Ovary (tissue), 7 donors: ENCODE measurements at regions not wholly inside any gene's neighbourhood (a gene's known extent, or its start where the extent isn't known, plus 50 kb on each side); places are given as distances from the start of the nearest gene placed in this dataset.
"Not testable (repeated sequence)": the region's sequence is repeated elsewhere in the genome, so short reads cannot be mapped to it uniquely, and the experiment has no call there.

ENCODE experiments used
- DNase-seq, 5 donors: peaks; one replicate each; pipeline ENCODE4 v3.0.0-alpha.2; 2019 to 2020
- H3K27ac ChIP-seq, 2 donors: fragments of 200-600 bp; one replicate each; pipeline versions ENCODE4 v1.5.1 to v1.8.0; 2019 to 2022
- H3K27me3 ChIP-seq: fragments of 200-600 bp; one replicate; pipeline ENCODE4 v1.8.0; 2022
- H3K36me3 ChIP-seq: fragments of 200-600 bp; sonication (generic); one replicate; pipeline ENCODE4 v1.5.1; 2019
- H3K4me1 ChIP-seq: one replicate; pipeline ENCODE4 v1.8.1; 2013; ENCODE audit warnings: mild to moderate bottlenecking, moderate library complexity; ENCODE audit not compliant: insufficient read depth
- H3K4me3 ChIP-seq: fragments of 200-600 bp; sonication (generic); one replicate; pipeline ENCODE4 v1.5.1; 2017
- H3K9me3 ChIP-seq, 2 donors: fragments of 200-600 bp in 1 of 2; sonication (generic) in 1 of 2; one replicate each; pipeline versions ENCODE4 v1.5.1 to v1.8.1; 2013 to 2019; ENCODE audit warnings: mild to moderate bottlenecking in 1 of 2, moderate library complexity in 1 of 2
- EP300 ChIP-seq: sonication (generic); formaldehyde crosslinking; IDR thresholded peaks from one replicate; pipeline ENCODE4 v1.6.1; 2017; ENCODE audit warnings: antibody characterized with exemption
- POLR2A ChIP-seq: fragments of 450-650 bp; IDR thresholded peaks from one replicate; pipeline ENCODE4 v1.6.1; 2017; ENCODE audit warnings: antibody characterized with exemption, mild to moderate bottlenecking, moderate library complexity
- WGBS, 3 donors: extraction: QIAGEN DNeasy Blood & Tissue Kit in 1 of 3; methylation state at CpG; one replicate each; pipeline versions ENCODE4 v1.1.5 to v1.1.7; 2013 to 2017; 5-methylcytosine and 5-hydroxymethylcytosine counted together
- intact Hi-C, 4 donors: fragments of 100-400 bp; cut with DNase I; formaldehyde crosslinking; loops; one replicate each; pipeline versions ENCODE4 v1.11.0 to v1.15.1; 2022 to 2023
- TF ChIP-seq, protein P1 (sequence below), 3 donors: fragments of 450-650 bp in 2 of 3; fragments of 200-600 bp in 1 of 3; IDR thresholded peaks; one replicate each; pipeline versions ENCODE4 v1.5.1 to v1.8.0; 2016 to 2022; ENCODE audit warnings: antibody characterized with exemption in 3 of 3, mild to moderate bottlenecking in 1 of 3
- donor health status: DM: no; HTN: no; CAD: no; lungs with moderate emphysema.
- donor health status: DM: no; HTN: no; CAD: no.
- donor health status: Bipolar disorder and iron deficiency.
- donor health status: DM: no; HTN: no; CAD: no.
- donor health status: DM: yes; HTN: yes; CAD: no.

DNA sequence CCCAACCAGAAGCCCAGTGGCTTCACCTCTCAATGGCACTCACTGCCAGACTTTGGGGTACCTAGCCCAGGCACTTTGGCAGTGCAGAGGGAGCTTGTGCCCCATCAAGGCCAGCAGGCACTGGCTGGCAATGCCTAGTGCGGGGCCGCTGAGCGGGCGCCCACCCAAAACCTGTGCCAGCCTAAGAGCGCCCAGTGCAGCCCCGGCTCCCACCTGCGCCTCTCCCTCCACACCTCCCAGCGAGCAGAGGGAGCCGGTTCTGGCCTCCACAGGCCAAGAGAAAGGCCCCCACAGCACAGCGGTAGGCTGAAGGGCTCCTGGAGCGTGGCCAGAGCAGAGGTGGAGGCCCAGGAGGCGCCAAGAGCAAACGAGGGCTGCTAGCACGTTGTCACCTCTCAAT, 930.8 kb downstream of the IPMK start:
- no peak overlapping the region for H3K4me3 ChIP-seq

DNA sequence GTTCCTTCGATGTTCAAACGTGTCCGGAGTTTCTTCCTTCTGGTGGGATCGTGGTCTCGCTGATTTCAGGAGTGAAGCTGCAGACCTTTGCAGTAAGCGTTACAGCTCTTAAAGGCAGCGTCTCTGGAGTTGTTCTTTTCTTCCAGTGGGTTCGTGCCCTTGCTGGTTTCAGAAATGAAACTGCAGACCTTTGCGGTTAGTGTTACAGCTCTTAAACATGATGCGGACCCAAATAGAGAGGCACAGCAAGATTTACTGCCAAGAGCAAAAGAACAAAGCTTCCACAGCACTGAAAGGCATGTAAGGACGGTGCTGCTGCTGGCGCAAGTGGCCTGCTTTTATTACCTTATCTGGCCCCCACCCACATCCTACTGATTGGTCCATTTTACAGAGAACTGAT, 931.4 kb downstream of the IPMK start:
- DNase-seq: no peak
- Histone ChIP-seq H3K27me3 (no peaks in the 10 kb centered on the region), H3K4me1 (no peaks in the 10 kb centered on the region), H3K9me3 (no peaks in the 10 kb centered on the region), H3K36me3 (no peaks in the 10 kb centered on the region), H3K4me3 (no peak overlapping the region), H3K27ac (no peak overlapping the region)
- intact Hi-C loops: loop anchor here in 1 of 4 donors (10.0 kb wide), 1 partner anchor 728 kb away; no protein-coding TSS in a partner anchor
- WGBS, 3 donors: 93 to 94% (median 93%) methylated on average over 12 of the region's 12 CpGs
- TF ChIP-seq, protein P1, sequence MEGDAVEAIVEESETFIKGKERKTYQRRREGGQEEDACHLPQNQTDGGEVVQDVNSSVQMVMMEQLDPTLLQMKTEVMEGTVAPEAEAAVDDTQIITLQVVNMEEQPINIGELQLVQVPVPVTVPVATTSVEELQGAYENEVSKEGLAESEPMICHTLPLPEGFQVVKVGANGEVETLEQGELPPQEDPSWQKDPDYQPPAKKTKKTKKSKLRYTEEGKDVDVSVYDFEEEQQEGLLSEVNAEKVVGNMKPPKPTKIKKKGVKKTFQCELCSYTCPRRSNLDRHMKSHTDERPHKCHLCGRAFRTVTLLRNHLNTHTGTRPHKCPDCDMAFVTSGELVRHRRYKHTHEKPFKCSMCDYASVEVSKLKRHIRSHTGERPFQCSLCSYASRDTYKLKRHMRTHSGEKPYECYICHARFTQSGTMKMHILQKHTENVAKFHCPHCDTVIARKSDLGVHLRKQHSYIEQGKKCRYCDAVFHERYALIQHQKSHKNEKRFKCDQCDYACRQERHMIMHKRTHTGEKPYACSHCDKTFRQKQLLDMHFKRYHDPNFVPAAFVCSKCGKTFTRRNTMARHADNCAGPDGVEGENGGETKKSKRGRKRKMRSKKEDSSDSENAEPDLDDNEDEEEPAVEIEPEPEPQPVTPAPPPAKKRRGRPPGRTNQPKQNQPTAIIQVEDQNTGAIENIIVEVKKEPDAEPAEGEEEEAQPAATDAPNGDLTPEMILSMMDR (IDR thresholded peaks at IDR 0.05): no peak
- TF ChIP-seq EP300: no peak
- TF ChIP-seq POLR2A: no peak

More for the DNA sequence above, 930.8 kb downstream of the IPMK start:
- intact Hi-C loops: loop anchor here in 1 of 4 donors (10.0 kb wide), 1 partner anchor 728 kb away; no protein-coding TSS in a partner anchor
- DNase-seq: no peak
- Histone ChIP-seq H3K9me3 (no peaks in the 10 kb centered on the region), H3K4me1 (no peaks in the 10 kb centered on the region), H3K27ac (no peak overlapping the region), H3K27me3 (no peaks in the 10 kb centered on the region), H3K36me3 (no peaks in the 10 kb centered on the region)
- TF ChIP-seq EP300 (no peak), POLR2A (no peak)
- TF ChIP-seq, protein P1 (IDR thresholded peaks at IDR 0.05): no peak
- 86 to 91% (median 91%) methylated on average over 14 of the region's 14 CpGs for WGBS, 3 donors

DNA sequence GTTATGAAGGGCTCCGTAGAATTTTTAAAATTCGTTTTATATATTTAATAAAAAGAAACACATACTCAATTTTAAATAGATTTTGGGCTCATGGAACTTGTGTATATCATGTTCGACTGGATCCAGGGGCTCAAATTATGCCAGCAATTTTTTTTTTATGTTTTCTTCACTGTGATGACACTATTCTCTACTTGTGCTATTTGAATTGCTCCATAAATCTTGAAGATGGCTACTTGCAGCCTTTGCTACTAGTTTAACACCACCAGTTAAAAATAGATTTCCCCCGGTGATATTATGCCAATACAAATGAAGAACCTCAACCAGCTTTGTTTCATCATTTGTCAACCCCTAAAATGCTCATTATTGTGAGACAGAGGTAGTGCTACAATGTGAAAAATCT, 933.2 kb downstream of the IPMK start:
- no peaks in the 10 kb centered on the region for H3K36me3 ChIP-seq
- intact Hi-C loops: loop anchor here in 1 of 4 donors (10.0 kb wide), 1 partner anchor 730 kb away; no protein-coding TSS in a partner anchor

DNA sequence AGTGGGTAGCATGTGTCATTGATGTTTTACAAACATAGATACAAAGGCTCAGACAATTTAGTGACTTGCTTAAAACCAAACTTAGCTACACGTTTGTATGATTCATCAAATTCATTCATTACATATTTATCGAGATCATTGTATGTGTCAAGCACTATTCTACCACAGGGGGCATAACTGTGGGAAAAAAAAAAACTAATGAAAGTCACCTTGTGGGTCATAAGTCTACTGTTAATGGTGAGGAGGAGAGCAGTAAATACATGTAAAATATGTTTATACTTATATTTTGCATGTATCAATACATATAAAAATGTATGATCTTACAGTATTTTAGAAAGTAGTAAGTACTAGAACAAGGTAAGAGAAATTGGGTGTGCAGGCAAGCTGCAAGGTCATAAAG, 933.8 kb downstream of the IPMK start:
- DNase-seq: no peak
- H3K27ac ChIP-seq: no peak overlapping the region
- H3K4me3 ChIP-seq: no peak overlapping the region
- H3K9me3 ChIP-seq: no peaks in the 10 kb centered on the region
- no peaks in the 10 kb centered on the region for H3K4me1 ChIP-seq
- 84 to 85% (median 85%) methylated on average over 2 of the region's 2 CpGs for WGBS, 3 donors
- H3K36me3 ChIP-seq: no peaks in the 10 kb centered on the region
- TF ChIP-seq, protein P1 (IDR thresholded peaks at IDR 0.05): no peak
- TF ChIP-seq POLR2A (no peak), EP300 (no peak)
- intact Hi-C loops: loop anchor here in 1 of 4 donors (10.0 kb wide), 1 partner anchor 731 kb away; no protein-coding TSS in a partner anchor
- no peaks in the 10 kb centered on the region for H3K27me3 ChIP-seq

More for the DNA sequence above, 933.2 kb downstream of the IPMK start:
- 75 to 86% (median 78%) methylated on average over 4 of the region's 4 CpGs for WGBS, 3 donors
- DNase-seq: no peak
- Histone ChIP-seq H3K27ac (no peak overlapping the region), H3K4me3 (no peak overlapping the region), H3K27me3 (no peaks in the 10 kb centered on the region), H3K9me3 (no peaks in the 10 kb centered on the region), H3K4me1 (no peaks in the 10 kb centered on the region)
- TF ChIP-seq POLR2A: no peak
- TF ChIP-seq, protein P1 (IDR thresholded peaks at IDR 0.05): no peak
- no peak for TF ChIP-seq EP300

DNA sequence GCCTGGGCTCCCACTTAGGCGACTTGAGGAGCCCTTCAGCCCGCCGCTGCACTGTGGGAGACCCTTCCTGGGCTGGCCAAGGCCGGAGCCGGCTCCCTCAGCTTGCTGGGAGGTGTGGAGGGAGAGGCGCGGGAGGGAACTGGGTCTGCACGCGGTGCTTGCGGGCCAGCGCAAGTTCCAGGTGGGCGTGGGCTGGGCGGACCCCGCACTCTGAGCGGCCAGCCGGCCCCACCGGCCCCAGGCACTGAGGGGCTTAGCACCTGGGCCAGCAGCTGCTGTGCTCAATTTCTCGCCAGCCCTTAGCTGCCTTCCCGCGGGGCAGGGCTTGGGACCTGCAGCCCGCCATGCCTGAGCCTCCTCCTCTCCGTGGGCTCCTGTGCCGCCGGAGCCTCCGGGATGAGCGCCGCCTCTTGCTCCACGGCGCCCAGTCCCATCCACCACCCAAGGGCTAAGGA, 946.3 kb downstream of the IPMK start:
- 93 to 96% (median 94%) methylated on average over 29 of the region's 29 CpGs for WGBS, 3 donors
- intact Hi-C loops, DNase-seq, H3K27me3 ChIP-seq, H3K36me3 ChIP-seq, H3K4me1 ChIP-seq, H3K4me3 ChIP-seq, H3K9me3 ChIP-seq, H3K27ac ChIP-seq: not testable (repeated sequence)
